WERI-Rb-1 (cell line): ENCODE measurements at regions not wholly inside any gene's neighbourhood (a gene's known extent, or its start where the extent isn't known, plus 50 kb on each side); places are given as distances from the start of the nearest gene placed in this dataset.

Experiments used
- DNase-seq: peaks from one replicate; pipeline ENCODE4 v3.0.0-alpha.2; 2020
- H3K27ac ChIP-seq: fragments of 250-450 bp; sonication (Bioruptor Pico); 2 replicates; pipeline ENCODE4 v1.5.1; 2020; ENCODE audit warnings: mild to moderate bottlenecking, moderate library complexity
- H3K27me3 ChIP-seq: fragments of 250-450 bp; sonication (Bioruptor Pico); 2 replicates; pipeline ENCODE4 v1.5.1; 2021; ENCODE audit warnings: mild to moderate bottlenecking, low read depth, moderate library complexity; ENCODE audit not compliant: insufficient read depth, severe bottlenecking
- H3K36me3 ChIP-seq: fragments of 250-450 bp; sonication (Bioruptor Pico); 2 replicates; pipeline ENCODE4 v1.5.1; 2020; ENCODE audit warnings: mild to moderate bottlenecking, moderate library complexity
- H3K4me3 ChIP-seq: 2 replicates; pipeline ENCODE4 v1.5.1; 2011; ENCODE audit warnings: low read depth, mild to moderate bottlenecking, control low read depth, low read length
- H3K9me3 ChIP-seq: fragments of 250-450 bp; sonication (Bioruptor Pico); 2 replicates; pipeline ENCODE4 v1.5.1; 2021; ENCODE audit warnings: mild to moderate bottlenecking, moderate library complexity; ENCODE audit not compliant: severe bottlenecking
- CTCF ChIP-seq: IDR thresholded peaks from 2 replicates; pipeline ENCODE4 v1.5.1; 2011; ENCODE audit warnings: low read depth, mild to moderate bottlenecking, control low read depth, inconsistent platforms, low read length

GRCh38 chr12:19726122-19726521, 286.8 kb downstream of the AEBP2 start:
- Histone ChIP-seq H3K27ac (no peak overlapping the region), H3K27me3 (no peaks in the 10 kb centered on the region), H3K9me3 (no peaks in the 10 kb centered on the region), H3K4me3 (no peak overlapping the region), H3K36me3 (no peaks in the 10 kb centered on the region)
- no peak for TF ChIP-seq CTCF
- no peak for DNase-seq

GRCh38 chr12:19726592-19726991, 287.3 kb downstream of the AEBP2 start:
- no peak overlapping the region for H3K4me3 ChIP-seq
- no peaks in the 10 kb centered on the region for H3K27me3 ChIP-seq
- H3K27ac ChIP-seq = no peak overlapping the region
- H3K36me3 ChIP-seq = no peaks in the 10 kb centered on the region
- TF ChIP-seq CTCF = no peak
- no peak for DNase-seq
- no peaks in the 10 kb centered on the region for H3K9me3 ChIP-seq

- no peak for DNase-seq
- TF ChIP-seq CTCF = no peak
- H3K27ac ChIP-seq = no peak overlapping the region
- no peaks in the 10 kb centered on the region for H3K27me3 ChIP-seq
- H3K4me3 ChIP-seq = no peak overlapping the region
- no peaks in the 10 kb centered on the region for H3K36me3 ChIP-seq
- H3K9me3 ChIP-seq = no peaks in the 10 kb centered on the region
Observed at GRCh38 chr12:19737019-19737418, 297.7 kb downstream of the AEBP2 start.

GRCh38 chr12:19739195-19739776, 300.0 kb downstream of the AEBP2 start:
- DNase-seq = peak; percentile 21
- no peak overlapping the region for H3K27ac ChIP-seq
- H3K36me3 ChIP-seq = no peaks in the 10 kb centered on the region
- no peak overlapping the region for H3K4me3 ChIP-seq
- no peaks in the 10 kb centered on the region for H3K9me3 ChIP-seq
- TF ChIP-seq CTCF = peak; percentile 36; the same call in 1 of the 2 replicates
- no peaks in the 10 kb centered on the region for H3K27me3 ChIP-seq

GRCh38 chr12:19740472-19741131, 301.3 kb downstream of the AEBP2 start:
- no peak overlapping the region for H3K27ac ChIP-seq

More at GRCh38 chr12:19740472-19741131, 301.3 kb downstream of the AEBP2 start:
- Histone ChIP-seq H3K27me3 (no peaks in the 10 kb centered on the region), H3K9me3 (no peaks in the 10 kb centered on the region), H3K36me3 (no peaks in the 10 kb centered on the region), H3K4me3 (no peak overlapping the region)
- no peak for DNase-seq
- TF ChIP-seq CTCF = no peak
